ENCODE measurements at regions not wholly inside any gene's neighbourhood (a gene's known extent, or its start where the extent isn't known, plus 50 kb on each side); places are given as distances from the start of the nearest gene placed in this dataset.

DNA sequence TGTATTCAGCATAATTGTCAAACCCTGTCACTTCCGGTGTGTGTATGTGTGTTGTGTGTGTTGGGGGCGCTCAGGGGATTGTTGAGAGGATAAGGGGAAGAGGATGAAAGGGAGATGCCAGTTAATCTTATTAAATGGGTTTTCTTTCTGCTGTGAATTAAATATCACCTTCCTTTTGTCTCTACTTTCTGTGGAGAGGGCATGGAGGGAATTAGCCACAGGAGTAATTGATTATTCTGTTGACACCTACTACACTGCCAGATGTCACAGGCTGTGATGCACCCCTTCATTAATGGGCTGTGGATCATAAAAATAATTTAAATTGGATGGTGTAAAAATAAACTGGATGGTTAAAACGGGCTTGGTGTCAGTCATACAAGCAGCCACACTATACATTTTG, 311.9 kb downstream of the MDFIC start:
- TF ChIP-seq, protein P1, sequence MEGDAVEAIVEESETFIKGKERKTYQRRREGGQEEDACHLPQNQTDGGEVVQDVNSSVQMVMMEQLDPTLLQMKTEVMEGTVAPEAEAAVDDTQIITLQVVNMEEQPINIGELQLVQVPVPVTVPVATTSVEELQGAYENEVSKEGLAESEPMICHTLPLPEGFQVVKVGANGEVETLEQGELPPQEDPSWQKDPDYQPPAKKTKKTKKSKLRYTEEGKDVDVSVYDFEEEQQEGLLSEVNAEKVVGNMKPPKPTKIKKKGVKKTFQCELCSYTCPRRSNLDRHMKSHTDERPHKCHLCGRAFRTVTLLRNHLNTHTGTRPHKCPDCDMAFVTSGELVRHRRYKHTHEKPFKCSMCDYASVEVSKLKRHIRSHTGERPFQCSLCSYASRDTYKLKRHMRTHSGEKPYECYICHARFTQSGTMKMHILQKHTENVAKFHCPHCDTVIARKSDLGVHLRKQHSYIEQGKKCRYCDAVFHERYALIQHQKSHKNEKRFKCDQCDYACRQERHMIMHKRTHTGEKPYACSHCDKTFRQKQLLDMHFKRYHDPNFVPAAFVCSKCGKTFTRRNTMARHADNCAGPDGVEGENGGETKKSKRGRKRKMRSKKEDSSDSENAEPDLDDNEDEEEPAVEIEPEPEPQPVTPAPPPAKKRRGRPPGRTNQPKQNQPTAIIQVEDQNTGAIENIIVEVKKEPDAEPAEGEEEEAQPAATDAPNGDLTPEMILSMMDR (IDR thresholded peaks at IDR 0.05): no peak
- no peak for TF ChIP-seq EP300 (IDR thresholded peaks at IDR 0.05)

All from ovary (tissue), 3 donors.